Stomach smooth muscle (tissue), 2 donors: ENCODE measurements at regions not wholly inside any gene's neighbourhood (a gene's known extent, or its start where the extent isn't known, plus 50 kb on each side); places are given as distances from the start of the nearest gene placed in this dataset.
"Not testable (repeated sequence)": the region's sequence is repeated elsewhere in the genome, so short reads cannot be mapped to it uniquely, and the experiment has no call there.

ENCODE experiments used
- H3K27ac ChIP-seq: one replicate; pipeline ENCODE4 v1.7.0; 2013; ENCODE audit warnings: mild to moderate bottlenecking, low read length, inconsistent platforms
- H3K27me3 ChIP-seq, 2 donors: one replicate each; pipeline ENCODE4 v1.7.0; 2013; ENCODE audit warnings: low read length in 2 of 2; ENCODE audit not compliant: insufficient read depth in 2 of 2, control insufficient read depth in 1 of 2
- H3K36me3 ChIP-seq, 2 donors: one replicate each; pipeline ENCODE4 v1.7.0; 2013; ENCODE audit warnings: low read length in 2 of 2; ENCODE audit not compliant: control insufficient read depth in 2 of 2, insufficient read depth in 2 of 2
- H3K4me1 ChIP-seq: one replicate; pipeline ENCODE4 v1.7.0; 2013; ENCODE audit warnings: low read length; ENCODE audit not compliant: control insufficient read depth, insufficient read depth
- H3K4me3 ChIP-seq, 2 donors: one replicate each; pipeline ENCODE4 v1.7.0; 2013; ENCODE audit warnings: low read length in 2 of 2
- H3K9ac ChIP-seq, 2 donors: one replicate each; pipeline ENCODE4 v1.7.0; 2013; ENCODE audit warnings: low read length in 2 of 2, mild to moderate bottlenecking in 1 of 2
- H3K9me3 ChIP-seq, 2 donors: one replicate each; pipeline ENCODE4 v1.7.0; 2013; ENCODE audit warnings: low read length in 2 of 2; ENCODE audit not compliant: control insufficient read depth in 2 of 2
- donor health status: healthy.
- donor health status: Pancreatic carcinoma.

DNA sequence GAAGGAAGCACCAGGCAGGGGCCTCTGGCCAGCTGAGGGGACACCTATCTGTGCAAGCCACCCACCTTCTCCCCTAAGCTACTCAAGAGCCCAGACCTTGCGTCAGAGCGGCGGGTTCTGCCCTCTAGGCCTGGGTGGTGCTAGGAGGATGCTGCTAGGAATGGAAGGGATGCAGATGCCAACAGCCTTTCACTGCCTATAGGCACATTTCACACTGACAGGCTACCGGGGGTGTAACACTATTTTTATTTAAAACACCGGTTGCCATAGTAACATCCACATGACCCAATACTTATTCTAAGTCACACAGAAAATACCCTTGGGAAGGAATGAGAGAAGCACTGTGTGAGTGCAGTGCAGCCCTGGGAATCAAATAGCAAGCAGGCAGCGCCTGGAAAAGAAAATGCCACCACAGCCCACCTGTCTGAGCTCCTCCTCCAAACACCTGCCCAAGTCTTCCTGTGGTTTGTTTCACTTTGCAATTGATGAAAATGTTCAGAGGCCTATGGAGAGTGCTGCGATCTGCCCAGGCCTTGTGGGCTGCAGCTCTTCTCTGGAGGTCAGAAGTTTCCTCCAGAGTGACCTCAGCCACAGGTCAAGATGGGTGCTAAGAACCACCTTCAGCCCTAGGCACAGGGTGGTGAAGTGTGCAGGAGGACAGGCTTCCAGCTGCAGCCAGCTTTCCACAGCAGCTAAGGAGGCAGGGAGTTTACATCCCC, 113.5 kb upstream of the TOPAZ1 start:
- H3K4me3 ChIP-seq = no peak overlapping the region
- H3K27me3 ChIP-seq = no peaks in the 10 kb centered on the region
- peaks cover 0 to 3% of the 10 kb centered on the region in 2 donors for H3K9me3 ChIP-seq
- no peaks in the 10 kb centered on the region for H3K4me1 ChIP-seq
- H3K36me3 ChIP-seq = no peaks in the 10 kb centered on the region
- H3K9ac ChIP-seq = no peak overlapping the region
- H3K27ac ChIP-seq = no peak overlapping the region

DNA sequence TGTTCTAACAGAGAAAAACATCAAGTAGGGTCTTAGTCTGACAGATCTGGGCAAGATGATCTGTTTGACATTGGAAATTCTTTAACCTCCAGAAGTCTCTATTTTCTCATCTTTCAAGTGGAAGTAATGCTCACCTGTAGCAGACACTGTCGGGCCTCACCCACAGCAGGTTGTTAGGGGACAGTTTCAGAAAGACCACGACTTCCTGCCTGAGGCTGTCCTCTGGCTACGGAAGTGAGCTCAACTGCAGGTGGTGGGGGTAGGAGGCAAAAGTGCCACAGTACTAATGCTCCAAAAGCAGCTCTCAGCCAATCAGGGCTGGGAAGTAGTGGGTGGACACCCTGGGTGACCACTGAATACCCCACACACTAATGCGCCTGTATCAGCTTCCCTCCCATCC, 111.4 kb upstream of the TOPAZ1 start:
- peaks cover 0 to under 1% of the 10 kb centered on the region in 2 donors for H3K9me3 ChIP-seq
- peaks cover 0 to under 1% of the 10 kb centered on the region in 2 donors for H3K27me3 ChIP-seq
- H3K4me3 ChIP-seq = no peak overlapping the region
- H3K36me3 ChIP-seq = no peaks in the 10 kb centered on the region
- no peak overlapping the region for H3K9ac ChIP-seq
- H3K27ac ChIP-seq = no peak overlapping the region
- no peaks in the 10 kb centered on the region for H3K4me1 ChIP-seq

DNA sequence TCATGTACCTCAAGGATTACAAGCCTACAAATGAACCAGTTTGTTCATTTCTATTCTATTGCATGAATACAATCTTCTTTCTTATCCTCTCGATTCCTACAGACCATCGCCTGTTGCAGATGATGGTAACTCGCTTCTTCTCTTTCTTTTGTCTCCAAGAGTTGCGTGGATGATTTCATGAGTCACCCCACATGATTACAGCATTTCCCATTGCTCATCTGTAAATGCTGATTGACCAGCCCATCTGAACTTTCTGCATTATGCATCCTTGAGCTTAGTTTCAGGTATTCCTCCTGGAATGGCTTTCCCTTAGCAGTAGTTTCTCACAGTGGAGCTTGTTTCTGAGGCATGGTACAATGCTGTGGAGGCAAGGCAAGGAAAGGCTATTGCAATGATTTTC, 109.6 kb upstream of the TOPAZ1 start:
- Histone ChIP-seq H3K27me3 (peaks cover 0 to 5% of the 10 kb centered on the region in 2 donors), H3K9ac (no peak overlapping the region), H3K4me1 (no peaks in the 10 kb centered on the region), H3K36me3 (no peaks in the 10 kb centered on the region), H3K9me3 (no peaks in the 10 kb centered on the region), H3K27ac (no peak overlapping the region), H3K4me3 (no peak overlapping the region)

DNA sequence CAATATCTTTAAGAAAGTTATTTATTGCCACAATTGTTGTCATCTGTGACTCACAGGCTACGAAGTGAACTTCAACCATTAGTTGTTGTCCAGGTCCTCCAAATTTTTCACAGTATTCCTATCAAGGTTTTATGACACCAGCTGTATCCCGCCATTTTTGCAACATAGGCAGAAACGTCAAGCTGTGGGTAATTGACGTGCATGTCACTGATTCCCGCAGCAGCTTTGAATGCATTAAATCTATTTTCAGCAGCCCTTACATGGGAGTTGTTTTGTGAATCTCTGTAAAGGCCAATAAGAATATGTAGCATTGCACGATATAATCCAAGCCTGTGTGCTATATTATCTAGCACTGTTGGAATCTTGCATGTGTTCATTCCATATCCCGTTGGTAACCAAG, 109.1 kb upstream of the TOPAZ1 start:
- no peak overlapping the region for H3K9ac ChIP-seq
- H3K4me1 ChIP-seq = no peaks in the 10 kb centered on the region
- no peaks in the 10 kb centered on the region for H3K9me3 ChIP-seq
- H3K4me3 ChIP-seq = no peak overlapping the region
- no peak overlapping the region for H3K27ac ChIP-seq
- no peaks in the 10 kb centered on the region for H3K36me3 ChIP-seq
- H3K27me3 ChIP-seq = peaks cover 0 to 7% of the 10 kb centered on the region in 2 donors

DNA sequence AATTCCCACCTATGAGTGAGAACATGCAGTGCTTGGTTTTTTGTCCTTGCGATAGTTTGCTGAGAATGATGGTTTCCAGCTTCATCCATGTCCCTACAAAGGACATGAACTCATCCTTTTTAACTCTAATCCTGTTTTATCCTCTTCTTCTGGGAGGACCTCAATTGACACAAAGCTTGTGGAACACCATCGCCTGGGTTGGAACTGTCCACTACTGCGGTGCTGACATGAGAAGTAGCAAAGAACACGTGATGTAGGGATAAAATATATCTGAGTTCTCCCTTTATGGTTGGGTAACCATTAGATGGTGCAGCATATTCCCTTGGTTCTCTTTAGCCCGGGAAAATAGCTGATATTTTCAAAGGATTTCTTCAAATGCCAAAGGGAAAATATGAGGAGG, 105.3 kb upstream of the TOPAZ1 start:
- H3K9ac ChIP-seq = no peak overlapping the region
- peaks cover 0 to 4% of the 10 kb centered on the region in 2 donors for H3K9me3 ChIP-seq
- no peaks in the 10 kb centered on the region for H3K4me1 ChIP-seq
- no peak overlapping the region for H3K27ac ChIP-seq
- peaks cover 0 to 7% of the 10 kb centered on the region in 2 donors for H3K27me3 ChIP-seq
- H3K4me3 ChIP-seq = no peak overlapping the region
- no peaks in the 10 kb centered on the region for H3K36me3 ChIP-seq

DNA sequence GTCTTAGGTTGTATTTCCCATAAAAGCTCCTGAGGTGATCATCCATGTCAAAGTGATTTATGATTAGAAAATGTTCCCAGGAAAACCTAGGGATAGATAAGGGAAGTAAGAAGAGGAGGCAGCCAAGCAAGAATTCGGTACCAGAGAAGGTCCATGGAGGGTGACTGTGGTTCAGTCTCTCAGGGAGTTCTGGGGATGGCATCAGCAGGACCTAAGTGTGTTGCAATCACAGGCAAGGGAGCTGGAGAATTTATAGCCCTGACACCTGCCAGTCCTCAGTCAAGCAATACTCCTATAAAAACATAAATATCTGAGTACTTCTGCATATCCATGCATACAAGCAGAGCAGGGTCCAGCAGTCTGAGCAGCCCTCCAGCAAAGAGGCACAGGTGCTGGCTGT, 95.6 kb upstream of the TOPAZ1 start:
- Histone ChIP-seq H3K9me3 (peaks cover 0 to 4% of the 10 kb centered on the region in 2 donors), H3K36me3 (no peaks in the 10 kb centered on the region), H3K9ac (no peak overlapping the region), H3K27me3 (no peaks in the 10 kb centered on the region), H3K4me3 (no peak overlapping the region), H3K27ac (no peak overlapping the region), H3K4me1 (no peaks in the 10 kb centered on the region)

DNA sequence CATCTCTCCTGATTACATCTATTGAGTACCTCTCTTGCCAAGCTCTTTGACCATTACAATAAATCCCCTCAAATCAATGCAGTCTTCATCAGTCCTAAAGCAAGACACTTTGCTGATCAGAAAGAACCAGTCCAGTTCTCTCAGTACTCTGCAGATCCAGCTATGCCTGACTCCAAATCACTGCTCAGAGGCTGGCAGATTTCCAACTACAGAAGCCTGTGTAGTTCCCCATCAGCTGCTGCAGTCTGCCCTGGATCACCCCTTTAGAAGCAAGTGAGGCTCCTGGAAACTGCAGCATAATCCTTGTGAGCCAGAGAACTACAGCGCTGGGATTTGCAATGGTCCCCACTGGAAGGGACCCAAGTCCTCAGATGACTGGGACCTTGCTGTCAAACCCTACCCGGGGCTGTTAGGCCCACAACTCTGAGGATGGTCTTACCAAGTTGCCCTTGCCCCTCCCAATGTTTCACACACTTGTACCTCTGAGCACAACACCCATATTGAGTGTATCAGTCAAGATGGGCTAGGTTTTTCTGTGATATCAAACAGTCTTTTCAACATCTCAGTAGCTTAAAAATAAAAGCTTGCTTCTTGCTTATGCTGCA, 81.9 kb upstream of the TOPAZ1 start:
- no peak overlapping the region for H3K4me3 ChIP-seq
- H3K4me1 ChIP-seq = no peaks in the 10 kb centered on the region
- no peak overlapping the region for H3K27ac ChIP-seq
- H3K9ac ChIP-seq = no peak overlapping the region
- no peaks in the 10 kb centered on the region for H3K27me3 ChIP-seq
- no peaks in the 10 kb centered on the region for H3K9me3 ChIP-seq
- no peaks in the 10 kb centered on the region for H3K36me3 ChIP-seq

DNA sequence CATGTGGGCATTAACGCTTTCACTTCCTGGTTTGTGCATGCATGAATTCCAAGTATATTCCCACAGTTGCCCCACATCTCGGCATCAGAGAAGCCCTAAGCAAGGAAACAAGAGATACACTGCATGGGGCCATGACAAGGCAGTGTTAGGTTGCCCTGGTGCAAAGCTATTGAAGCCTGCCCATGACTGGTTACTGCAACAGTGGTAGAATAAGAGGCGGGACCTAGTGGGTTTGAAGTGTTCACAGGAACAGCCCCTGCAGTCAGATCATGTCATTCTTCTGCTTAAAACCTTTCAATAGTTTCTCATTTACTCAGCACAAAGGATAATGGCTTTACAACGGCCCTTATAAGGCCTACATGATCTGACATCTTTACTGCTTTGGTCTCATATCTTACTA, 80.9 kb upstream of the TOPAZ1 start:
- Histone ChIP-seq H3K27me3 (no peaks in the 10 kb centered on the region), H3K4me1 (no peaks in the 10 kb centered on the region), H3K27ac (no peak overlapping the region), H3K36me3 (no peaks in the 10 kb centered on the region), H3K9ac (no peak overlapping the region), H3K4me3 (no peak overlapping the region), H3K9me3 (no peaks in the 10 kb centered on the region)

DNA sequence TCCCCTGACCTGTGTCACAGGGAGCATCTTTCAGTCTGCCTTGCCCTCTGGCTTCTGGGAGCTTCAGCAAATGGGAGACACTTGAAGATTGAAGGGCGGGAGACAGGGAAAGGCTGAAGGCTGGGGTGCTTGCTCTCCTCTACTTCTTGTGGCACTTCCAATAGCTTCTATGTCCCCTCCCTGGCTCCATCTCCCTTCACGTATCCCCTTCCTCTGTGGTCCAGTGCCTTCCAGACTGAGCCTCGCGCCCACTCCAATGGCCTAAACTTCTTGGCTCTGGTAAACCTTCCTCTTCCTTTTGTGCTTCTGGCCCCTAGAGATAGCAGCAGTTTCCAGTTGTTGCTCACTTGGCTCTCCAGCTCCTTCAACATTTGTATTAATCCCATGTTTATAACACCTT, 69.8 kb upstream of the TOPAZ1 start:
- Histone ChIP-seq H3K9me3 (no peaks in the 10 kb centered on the region), H3K9ac (no peak overlapping the region), H3K4me1 (no peaks in the 10 kb centered on the region), H3K27ac (no peak overlapping the region), H3K27me3 (no peaks in the 10 kb centered on the region), H3K4me3 (no peak overlapping the region), H3K36me3 (no peaks in the 10 kb centered on the region)

DNA sequence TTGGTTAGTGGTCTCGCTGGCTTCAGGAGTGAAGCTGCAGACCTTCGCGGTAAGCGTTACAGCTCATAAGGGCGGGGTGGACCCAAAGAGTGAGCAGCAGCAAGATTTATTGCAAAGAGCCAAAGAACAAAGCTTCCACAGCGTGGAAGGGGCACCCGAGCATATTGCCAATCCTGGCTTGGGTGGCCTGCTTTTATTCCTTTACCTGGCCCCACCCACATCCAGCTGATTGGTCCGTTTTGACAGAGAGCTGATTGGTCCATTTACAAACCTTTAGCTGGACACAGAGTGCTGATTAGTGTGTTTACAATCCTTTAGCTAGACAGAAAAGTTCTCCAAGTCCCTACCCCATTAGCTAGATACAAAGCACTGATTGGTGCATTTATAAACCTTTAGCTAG, 69.0 kb upstream of the TOPAZ1 start:
- not testable (repeated sequence) for H3K4me3 ChIP-seq, H3K27ac ChIP-seq, H3K36me3 ChIP-seq, H3K27me3 ChIP-seq, H3K4me1 ChIP-seq, H3K9ac ChIP-seq, H3K9me3 ChIP-seq

DNA sequence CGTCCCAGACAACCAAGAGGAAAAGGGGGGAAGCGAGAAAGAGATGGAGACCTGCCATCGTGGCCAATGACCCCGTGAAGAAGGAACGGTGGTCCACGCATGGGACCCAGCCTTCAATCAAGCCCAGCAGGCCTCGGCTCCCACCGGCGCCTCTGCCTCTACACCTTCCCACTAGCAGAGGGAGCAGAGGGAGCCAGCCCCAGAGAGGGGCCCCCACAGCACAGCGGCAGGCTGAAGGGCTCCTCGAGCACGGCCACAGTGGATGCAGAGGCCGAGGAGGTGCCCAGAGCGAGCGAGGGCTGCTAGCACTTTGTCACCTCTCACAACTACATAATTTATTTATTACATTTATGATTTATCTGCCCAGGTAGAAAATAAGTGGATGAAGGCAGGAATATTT, 68.4 kb upstream of the TOPAZ1 start:
- H3K27ac ChIP-seq = no peak overlapping the region
- H3K36me3 ChIP-seq = no peaks in the 10 kb centered on the region
- H3K4me1 ChIP-seq = no peaks in the 10 kb centered on the region
- H3K9ac ChIP-seq = no peak overlapping the region
- no peaks in the 10 kb centered on the region for H3K9me3 ChIP-seq
- no peak overlapping the region for H3K4me3 ChIP-seq
- no peaks in the 10 kb centered on the region for H3K27me3 ChIP-seq
